Tibial nerve (tissue), 4 donors: ENCODE measurements at regions not wholly inside any gene's neighbourhood (a gene's known extent, or its start where the extent isn't known, plus 50 kb on each side); places are given as distances from the start of the nearest gene placed in this dataset.

ENCODE experiments used
- CTCF ChIP-seq, 5 experiments: fragments of 200-600 bp in 3 of 5; fragments of 450-650 bp in 2 of 5; sonication (generic) in 3 of 5; IDR thresholded peaks; one replicate each; pipeline ENCODE4 v1.5.1; 2016 to 2019; ENCODE audit warnings: antibody characterized with exemption in 5 of 5, mild to moderate bottlenecking in 3 of 5, moderate library complexity in 2 of 5
- EP300 ChIP-seq, 2 donors: sonication (generic); formaldehyde crosslinking; IDR thresholded peaks; one replicate each; pipeline ENCODE4 v1.6.1; 2017; ENCODE audit warnings: antibody characterized with exemption in 2 of 2, mild to moderate bottlenecking in 1 of 2

- TF ChIP-seq CTCF (IDR thresholded peaks at IDR 0.05) (no peak), EP300 (IDR thresholded peaks at IDR 0.05) (no peak)
Observed at GRCh38 chr17:72516772-72517399, 396.1 kb downstream of the SOX9 start.
